ES-I3 (cell line): ENCODE measurements at regions not wholly inside any gene's neighbourhood (a gene's known extent, or its start where the extent isn't known, plus 50 kb on each side); places are given as distances from the start of the nearest gene placed in this dataset.

Experiments
- H3K36me3 ChIP-seq: 2 replicates; pipeline ENCODE4 v1.6.1; 2013; ENCODE audit warnings: mild to moderate bottlenecking, low read length, control low read depth, moderate library complexity; ENCODE audit not compliant: insufficient read depth
- H3K4me1 ChIP-seq: 2 replicates; pipeline ENCODE4 v1.6.1; 2013; ENCODE audit warnings: mild to moderate bottlenecking, control low read depth, low read length; ENCODE audit not compliant: insufficient read depth
- H3K9ac ChIP-seq: 2 replicates; pipeline ENCODE4 v1.6.1; 2013; ENCODE audit warnings: low read depth, mild to moderate bottlenecking, low read length, moderate library complexity
- H3K9me3 ChIP-seq: 2 replicates; pipeline ENCODE4 v1.6.1; 2013; ENCODE audit warnings: mild to moderate bottlenecking, low read length, moderate library complexity; ENCODE audit not compliant: control insufficient read depth, insufficient read depth

DNA sequence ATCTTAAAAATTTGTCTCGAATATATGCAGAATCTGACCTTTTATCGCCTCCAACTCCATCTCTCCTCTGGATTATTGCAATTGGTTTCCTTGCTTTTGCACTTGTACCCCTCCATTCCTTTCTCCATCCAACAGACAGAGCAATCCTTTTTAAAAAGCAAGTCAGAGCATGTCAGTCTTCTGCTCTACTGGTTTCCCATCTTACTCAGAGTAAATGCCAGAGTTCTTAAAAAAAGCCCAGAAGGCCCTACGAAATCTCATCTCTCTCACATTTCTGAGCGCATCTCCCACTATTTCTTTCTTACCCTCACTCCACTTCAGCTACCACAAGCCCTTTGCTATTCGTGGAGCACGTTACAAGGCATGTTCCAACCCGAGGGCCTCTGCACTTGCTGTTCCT is 236.9 kb upstream of the DDHD1 start:
- Histone ChIP-seq H3K9ac (no peak overlapping the region), H3K9me3 (peaks cover 11% of the 10 kb centered on the region; the same call in 1 of the 2 replicates), H3K36me3 (no peaks in the 10 kb centered on the region), H3K4me1 (no peaks in the 10 kb centered on the region)

- no peaks in the 10 kb centered on the region for H3K4me1 ChIP-seq
- peaks cover 3% of the 10 kb centered on the region; the same call in 1 of the 2 replicates for H3K9me3 ChIP-seq
These were observed 236.1 kb upstream of the DDHD1 start for GRCh38 chr14:53389202-53389601.

GRCh38 chr14:53386362-53386761 is 233.2 kb upstream of the DDHD1 start:
- Histone ChIP-seq H3K9ac (no peak overlapping the region), H3K9me3 (no peaks in the 10 kb centered on the region; the same call in 1 of the 2 replicates), H3K36me3 (no peaks in the 10 kb centered on the region)

More at GRCh38 chr14:53389202-53389601, 236.1 kb upstream of the DDHD1 start:
- Histone ChIP-seq H3K9ac (no peak overlapping the region), H3K36me3 (no peaks in the 10 kb centered on the region)

DNA sequence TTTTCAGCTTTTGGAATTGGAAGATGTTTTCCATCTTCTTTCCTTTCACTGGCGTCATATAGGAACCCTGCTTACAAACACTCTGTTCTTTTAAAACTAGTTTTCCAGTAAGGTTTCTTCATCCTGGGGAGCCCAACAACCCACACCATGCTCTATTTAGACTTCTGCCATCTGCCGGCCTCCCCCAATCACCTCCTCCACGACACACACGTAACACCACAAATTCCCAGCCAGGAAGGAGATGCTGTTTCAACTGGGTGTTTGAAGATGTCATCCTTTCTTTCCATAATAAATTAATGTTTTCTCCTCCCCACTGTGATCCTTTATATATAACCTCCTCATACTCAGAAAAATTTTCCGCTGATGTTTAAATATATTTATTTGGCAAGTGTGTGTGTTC is 231.4 kb upstream of the DDHD1 start:
- Histone ChIP-seq H3K9ac (no peak overlapping the region), H3K4me1 (no peaks in the 10 kb centered on the region), H3K36me3 (no peaks in the 10 kb centered on the region), H3K9me3 (no peaks in the 10 kb centered on the region)

More at GRCh38 chr14:53386362-53386761, 233.2 kb upstream of the DDHD1 start:
- H3K4me1 ChIP-seq = no peaks in the 10 kb centered on the region

DNA sequence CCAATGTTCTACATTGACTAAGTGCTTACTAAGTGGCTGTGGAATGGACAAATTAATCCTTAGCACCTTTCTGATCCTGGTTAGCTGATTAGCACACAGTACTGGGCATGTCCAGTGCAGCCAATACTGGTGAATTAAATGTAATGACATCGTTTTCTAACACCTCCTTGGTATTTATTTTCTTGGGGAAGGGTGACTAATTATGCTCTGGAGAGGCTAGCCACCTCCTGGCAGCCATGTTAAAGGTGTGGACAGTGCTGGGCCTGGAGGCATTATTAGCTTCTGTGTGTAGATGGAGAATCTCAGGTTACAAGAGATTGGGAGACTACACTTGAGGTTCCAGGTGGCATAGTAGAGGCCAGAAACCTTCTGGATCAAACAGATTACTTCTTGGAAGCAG is 230.9 kb upstream of the DDHD1 start:
- Histone ChIP-seq H3K36me3 (no peaks in the 10 kb centered on the region), H3K4me1 (no peaks in the 10 kb centered on the region), H3K9ac (no peak overlapping the region), H3K9me3 (no peaks in the 10 kb centered on the region)

DNA sequence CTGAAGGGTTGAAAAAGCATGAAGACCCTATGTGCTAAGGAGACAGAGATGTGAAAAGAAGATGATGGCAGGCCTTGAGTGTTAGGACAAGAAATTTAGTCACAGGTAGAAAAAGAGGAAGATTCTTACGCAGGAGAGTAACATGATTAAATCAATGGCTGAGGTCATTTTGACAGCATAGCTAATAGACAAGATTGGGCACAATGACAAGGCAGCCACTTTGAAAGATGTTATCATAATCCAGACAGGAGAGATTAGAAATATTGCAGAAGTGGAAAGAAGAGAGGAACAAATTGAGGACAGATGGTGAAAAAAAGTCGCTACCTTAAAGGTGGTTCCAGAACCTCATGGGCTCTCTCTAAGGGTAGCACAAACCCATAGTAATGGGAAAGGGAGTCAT is 228.8 kb upstream of the DDHD1 start:
- no peaks in the 10 kb centered on the region for H3K9me3 ChIP-seq
- H3K9ac ChIP-seq = no peak overlapping the region
- H3K4me1 ChIP-seq = no peaks in the 10 kb centered on the region
- H3K36me3 ChIP-seq = no peaks in the 10 kb centered on the region

- Histone ChIP-seq H3K36me3 (no peaks in the 10 kb centered on the region), H3K9ac (no peak overlapping the region), H3K9me3 (no peaks in the 10 kb centered on the region), H3K4me1 (no peaks in the 10 kb centered on the region)
These were observed 227.7 kb upstream of the DDHD1 start for GRCh38 chr14:53380867-53381225.

- Histone ChIP-seq H3K36me3 (no peaks in the 10 kb centered on the region), H3K4me1 (no peaks in the 10 kb centered on the region), H3K9ac (no peak overlapping the region), H3K9me3 (no peaks in the 10 kb centered on the region)
These were observed 227.1 kb upstream of the DDHD1 start for GRCh38 chr14:53380052-53380866.

DNA sequence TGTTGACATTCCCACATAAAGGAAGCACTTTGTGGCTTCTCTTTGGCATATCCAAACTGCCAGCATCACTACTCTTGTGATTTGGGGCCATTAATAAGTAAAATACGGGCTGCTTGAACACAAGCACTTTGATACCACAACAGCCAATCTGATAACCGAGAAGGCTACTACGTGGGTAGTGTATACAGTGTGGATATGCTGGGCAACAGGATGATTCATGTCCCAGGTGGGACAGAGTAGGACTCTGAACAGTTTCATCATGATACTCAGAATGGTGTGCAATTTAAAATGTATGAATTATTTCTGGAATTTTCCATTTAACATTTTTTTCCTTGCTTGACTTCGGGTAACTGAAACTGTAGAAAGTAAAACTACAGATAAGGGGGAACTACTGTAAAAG is 225.0 kb upstream of the DDHD1 start:
- no peaks in the 10 kb centered on the region for H3K36me3 ChIP-seq
- no peaks in the 10 kb centered on the region for H3K4me1 ChIP-seq
- no peaks in the 10 kb centered on the region for H3K9me3 ChIP-seq
- H3K9ac ChIP-seq = no peak overlapping the region

- no peak overlapping the region for H3K9ac ChIP-seq
These were observed 222.9 kb upstream of the DDHD1 start for GRCh38 chr14:53376064-53376463.

GRCh38 chr14:53375599-53375998 is 222.5 kb upstream of the DDHD1 start:
- no peaks in the 10 kb centered on the region for H3K4me1 ChIP-seq
- H3K9me3 ChIP-seq = no peaks in the 10 kb centered on the region
- H3K36me3 ChIP-seq = no peaks in the 10 kb centered on the region
- H3K9ac ChIP-seq = no peak overlapping the region

More at GRCh38 chr14:53376064-53376463, 222.9 kb upstream of the DDHD1 start:
- H3K4me1 ChIP-seq = no peaks in the 10 kb centered on the region
- no peaks in the 10 kb centered on the region for H3K36me3 ChIP-seq
- H3K9me3 ChIP-seq = no peaks in the 10 kb centered on the region

GRCh38 chr14:53368711-53369201 is 215.6 kb upstream of the DDHD1 start:
- Histone ChIP-seq H3K9me3 (no peaks in the 10 kb centered on the region), H3K4me1 (0 out of 2 replicates have a peak, but pooled peaks cover 14% of the 10 kb centered on the region), H3K36me3 (0 out of 2 replicates have a peak, but pooled peaks cover 2% of the 10 kb centered on the region), H3K9ac (no peak overlapping the region)

GRCh38 chr14:53368066-53368465 is 214.9 kb upstream of the DDHD1 start:
- 0 out of 2 replicates have a peak, but pooled peaks cover 2% of the 10 kb centered on the region for H3K36me3 ChIP-seq
- no peaks in the 10 kb centered on the region for H3K9me3 ChIP-seq
- H3K4me1 ChIP-seq = 0 out of 2 replicates have a peak, but pooled peaks cover 14% of the 10 kb centered on the region
- no peak overlapping the region for H3K9ac ChIP-seq

DNA sequence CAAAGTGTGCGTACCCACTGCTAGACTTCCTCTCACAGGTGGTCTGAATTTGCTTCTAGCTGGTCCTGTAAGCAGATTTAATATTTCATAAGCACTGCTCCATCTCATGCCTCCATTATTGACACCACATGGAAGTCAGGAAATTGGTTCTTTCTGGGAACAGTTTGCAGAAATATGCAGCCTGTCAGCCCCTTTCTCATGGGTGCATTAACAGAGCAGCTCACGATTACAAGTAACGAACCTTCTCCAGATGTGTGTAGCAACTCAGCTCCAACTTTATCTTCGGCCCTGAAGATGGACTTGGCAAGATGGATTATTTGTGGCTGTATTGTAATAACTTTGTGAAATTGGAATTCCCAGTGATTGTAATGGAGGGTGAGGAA is 214.5 kb upstream of the DDHD1 start:
- Histone ChIP-seq H3K9ac (no peak overlapping the region), H3K9me3 (no peaks in the 10 kb centered on the region), H3K4me1 (0 out of 2 replicates have a peak, but pooled peaks cover 14% of the 10 kb centered on the region), H3K36me3 (0 out of 2 replicates have a peak, but pooled peaks cover 2% of the 10 kb centered on the region)
